ENCODE measurements at regions not wholly inside any gene's neighbourhood (a gene's known extent, or its start where the extent isn't known, plus 50 kb on each side); places are given as distances from the start of the nearest gene placed in this dataset.

- no peaks in the 10 kb centered on the region for H3K9me3 ChIP-seq
- no peak overlapping the region for H3K27ac ChIP-seq
- H3K4me1 ChIP-seq: no peaks in the 10 kb centered on the region
- intact Hi-C loops (cut with DNase I): no loop called here
- DNase-seq: no peak
- TF ChIP-seq POLR2A (IDR thresholded peaks at IDR 0.05) (no peak), POLR2AphosphoS5 (IDR thresholded peaks at IDR 0.05) (no peak), EP300 (IDR thresholded peaks at IDR 0.05) (no peak)
- TF ChIP-seq, protein P1, sequence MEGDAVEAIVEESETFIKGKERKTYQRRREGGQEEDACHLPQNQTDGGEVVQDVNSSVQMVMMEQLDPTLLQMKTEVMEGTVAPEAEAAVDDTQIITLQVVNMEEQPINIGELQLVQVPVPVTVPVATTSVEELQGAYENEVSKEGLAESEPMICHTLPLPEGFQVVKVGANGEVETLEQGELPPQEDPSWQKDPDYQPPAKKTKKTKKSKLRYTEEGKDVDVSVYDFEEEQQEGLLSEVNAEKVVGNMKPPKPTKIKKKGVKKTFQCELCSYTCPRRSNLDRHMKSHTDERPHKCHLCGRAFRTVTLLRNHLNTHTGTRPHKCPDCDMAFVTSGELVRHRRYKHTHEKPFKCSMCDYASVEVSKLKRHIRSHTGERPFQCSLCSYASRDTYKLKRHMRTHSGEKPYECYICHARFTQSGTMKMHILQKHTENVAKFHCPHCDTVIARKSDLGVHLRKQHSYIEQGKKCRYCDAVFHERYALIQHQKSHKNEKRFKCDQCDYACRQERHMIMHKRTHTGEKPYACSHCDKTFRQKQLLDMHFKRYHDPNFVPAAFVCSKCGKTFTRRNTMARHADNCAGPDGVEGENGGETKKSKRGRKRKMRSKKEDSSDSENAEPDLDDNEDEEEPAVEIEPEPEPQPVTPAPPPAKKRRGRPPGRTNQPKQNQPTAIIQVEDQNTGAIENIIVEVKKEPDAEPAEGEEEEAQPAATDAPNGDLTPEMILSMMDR (IDR thresholded peaks at IDR 0.05): no peak
- no peaks in the 10 kb centered on the region for H3K27me3 ChIP-seq
- WGBS, 2 donors: 81 to 84% methylated on average over 6 of the region's 6 CpGs
- H3K4me3 ChIP-seq: no peak overlapping the region
- H3K36me3 ChIP-seq: no peaks in the 10 kb centered on the region
Measured at GRCh38 chr2:103010306-103010705, 248.5 kb downstream of the TMEM182 start.

DNA sequence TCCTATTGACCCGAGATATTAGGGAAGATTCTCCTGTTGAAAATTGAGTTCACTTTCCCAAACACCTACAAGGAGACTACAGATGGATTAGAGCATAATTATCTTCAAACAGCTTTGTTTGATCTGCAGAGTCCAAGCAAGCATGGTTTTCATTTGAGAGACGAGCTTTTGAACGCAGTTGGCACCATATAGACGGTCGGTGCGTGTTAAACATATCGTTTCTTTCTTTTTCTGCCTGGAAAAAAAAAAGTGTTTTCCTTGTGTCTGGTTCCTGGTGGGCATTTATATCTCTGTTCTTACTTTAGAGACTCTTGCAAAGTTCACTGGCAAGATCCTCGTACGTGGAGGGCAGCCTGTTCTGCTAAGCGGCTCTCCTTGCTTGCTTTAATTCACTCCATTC lies 248.9 kb downstream of the TMEM182 start:
- Histone ChIP-seq H3K9me3 (no peaks in the 10 kb centered on the region), H3K4me3 (no peak overlapping the region), H3K27me3 (no peaks in the 10 kb centered on the region), H3K36me3 (no peaks in the 10 kb centered on the region), H3K4me1 (no peaks in the 10 kb centered on the region), H3K27ac (no peak overlapping the region)
- intact Hi-C loops (cut with DNase I): no loop called here
- no peak for DNase-seq
- 91 to 92% methylated on average over 10 of the region's 10 CpGs for WGBS, 2 donors
- TF ChIP-seq POLR2AphosphoS5 (IDR thresholded peaks at IDR 0.05): no peak
- TF ChIP-seq EP300 (IDR thresholded peaks at IDR 0.05): no peak
- TF ChIP-seq POLR2A (IDR thresholded peaks at IDR 0.05): no peak
- TF ChIP-seq, protein P1 (IDR thresholded peaks at IDR 0.05): no peak

- H3K27ac ChIP-seq: no peak overlapping the region
- no peaks in the 10 kb centered on the region for H3K4me1 ChIP-seq
- WGBS, 2 donors: 87 to 88% methylated on average over 3 of the region's 3 CpGs
- intact Hi-C loops (cut with DNase I): no loop called here
- H3K27me3 ChIP-seq: no peaks in the 10 kb centered on the region
- no peak overlapping the region for H3K4me3 ChIP-seq
- H3K36me3 ChIP-seq: no peaks in the 10 kb centered on the region
- TF ChIP-seq, protein P1 (IDR thresholded peaks at IDR 0.05): no peak
- TF ChIP-seq EP300 (IDR thresholded peaks at IDR 0.05) (no peak), POLR2AphosphoS5 (IDR thresholded peaks at IDR 0.05) (no peak), POLR2A (IDR thresholded peaks at IDR 0.05) (no peak)
- DNase-seq: no peak
- no peaks in the 10 kb centered on the region for H3K9me3 ChIP-seq
Measured at GRCh38 chr2:103012590-103012989, 250.8 kb downstream of the TMEM182 start.

GRCh38 chr2:103025056-103025455 lies 263.2 kb downstream of the TMEM182 start:
- no peaks in the 10 kb centered on the region for H3K27me3 ChIP-seq
- TF ChIP-seq, protein P1 (IDR thresholded peaks at IDR 0.05): no peak
- TF ChIP-seq EP300 (IDR thresholded peaks at IDR 0.05): no peak
- DNase-seq: no peak
- intact Hi-C loops (cut with DNase I): no loop called here
- H3K9me3 ChIP-seq: no peaks in the 10 kb centered on the region
- no peaks in the 10 kb centered on the region for H3K4me1 ChIP-seq
- H3K27ac ChIP-seq: no peak overlapping the region
- H3K4me3 ChIP-seq: no peak overlapping the region
- WGBS, 2 donors: 86% methylated on average over 1 of the region's 1 CpG
- H3K36me3 ChIP-seq: no peaks in the 10 kb centered on the region

DNA sequence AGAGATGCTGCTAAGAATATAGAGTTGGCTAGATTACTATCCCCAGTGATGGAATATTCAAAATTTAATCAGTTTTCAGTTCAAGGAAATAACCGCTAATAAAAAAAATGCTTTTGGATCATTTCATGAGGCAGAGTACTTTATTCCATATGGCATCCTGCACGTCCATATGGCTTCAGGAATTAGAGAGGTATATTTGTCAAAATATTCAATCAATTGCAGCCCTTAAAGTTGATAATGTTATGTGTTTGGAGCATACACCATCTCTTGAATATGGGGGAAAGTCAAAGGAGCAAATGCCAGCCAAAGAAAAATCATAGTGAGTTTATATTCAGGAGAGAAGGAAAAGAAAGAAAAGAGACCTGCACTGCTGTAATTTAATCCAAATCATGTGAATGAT lies 266.4 kb downstream of the TMEM182 start:
- 85% methylated on average over 2 of the region's 2 CpGs for WGBS, 2 donors
- no peak for DNase-seq
- H3K27ac ChIP-seq: no peak overlapping the region
- no peaks in the 10 kb centered on the region for H3K9me3 ChIP-seq
- no peaks in the 10 kb centered on the region for H3K36me3 ChIP-seq
- intact Hi-C loops (cut with DNase I): no loop called here
- H3K4me3 ChIP-seq: no peak overlapping the region
- H3K4me1 ChIP-seq: no peaks in the 10 kb centered on the region
- TF ChIP-seq EP300 (IDR thresholded peaks at IDR 0.05) (no peak), POLR2A (IDR thresholded peaks at IDR 0.05) (no peak), POLR2AphosphoS5 (IDR thresholded peaks at IDR 0.05) (no peak)
- TF ChIP-seq, protein P1 (IDR thresholded peaks at IDR 0.05): no peak
- H3K27me3 ChIP-seq: no peaks in the 10 kb centered on the region

Data from sigmoid colon (tissue), 6 donors.